Neural cell (in vitro differentiated cells): ENCODE measurements at regions not wholly inside any gene's neighbourhood (a gene's known extent, or its start where the extent isn't known, plus 50 kb on each side); places are given as distances from the start of the nearest gene placed in this dataset.

Source experiments
- H2AFZ ChIP-seq: fragments of 200-600, 300-800 bp; sonication (generic), shearing (Covaris generic); 2 replicates; pipeline ENCODE4 v1.6.0; 2014; ENCODE audit warnings: low read depth, mild to moderate bottlenecking, antibody characterized with exemption, low read length, moderate library complexity
- H3F3A ChIP-seq: fragments of 200-600 bp; shearing (Covaris generic); 2 replicates; pipeline ENCODE4 v1.6.1; 2016; ENCODE audit warnings: mild to moderate bottlenecking, moderate library complexity, mixed read lengths, antibody characterized with exemption, low read length; ENCODE audit not compliant: insufficient read depth, poor library complexity, severe bottlenecking
- H3K27ac ChIP-seq: fragments of 200-600, 300-800 bp; sonication (generic), shearing (Covaris generic); 2 replicates; pipeline ENCODE4 v1.5.1; 2014; ENCODE audit warnings: mild to moderate bottlenecking, low read length, moderate library complexity
- H3K27me3 ChIP-seq: fragments of 300-800, 200-600 bp; sonication (generic), shearing (Covaris generic); 2 replicates; pipeline ENCODE4 v1.6.0; 2014; ENCODE audit warnings: mild to moderate bottlenecking, low read depth, low read length, moderate library complexity; ENCODE audit not compliant: insufficient read depth
- H3K36me3 ChIP-seq: fragments of 300-800, 200-600 bp; sonication (generic), shearing (Covaris generic); 2 replicates; pipeline ENCODE4 v1.5.1; 2014; ENCODE audit warnings: mild to moderate bottlenecking, antibody characterized with exemption, low read length, moderate library complexity; ENCODE audit not compliant: insufficient read depth
- H3K4me2 ChIP-seq: fragments of 300-800, 200-600 bp; sonication (generic), shearing (Covaris generic); 2 replicates; pipeline ENCODE4 v1.6.0; 2014; ENCODE audit warnings: mild to moderate bottlenecking, low read length
- H3K4me3 ChIP-seq: fragments of 300-800, 200-600 bp; sonication (generic), shearing (Covaris generic); 2 replicates; pipeline ENCODE4 v1.5.1; 2014; ENCODE audit warnings: mild to moderate bottlenecking, low read length, moderate library complexity
- H3K79me2 ChIP-seq: fragments of 200-600 bp; shearing (Covaris generic); replicated peaks from 2 replicates; pipeline ENCODE4 v1.6.0; 2014; ENCODE audit warnings: mild to moderate bottlenecking, low read length, moderate library complexity; ENCODE audit not compliant: insufficient read depth
- H3K9ac ChIP-seq: fragments of 300-800, 200-600 bp; sonication (generic), shearing (Covaris generic); 2 replicates; pipeline ENCODE4 v1.6.1; 2016; ENCODE audit warnings: mild to moderate bottlenecking, low read length, mixed read lengths
- H3K9me2 ChIP-seq: fragments of 200-600 bp; shearing (Covaris generic); 2 replicates; pipeline ENCODE4 v1.6.1; 2016; ENCODE audit warnings: mild to moderate bottlenecking, low read length, mixed read lengths; ENCODE audit not compliant: insufficient read depth
- H3K9me3 ChIP-seq: fragments of 200-600, 300-800 bp; sonication (generic), shearing (Covaris generic); 2 replicates; pipeline ENCODE4 v1.6.1; 2016; ENCODE audit warnings: mild to moderate bottlenecking, mixed run types, low read length, moderate library complexity, mixed read lengths
- H4K20me1 ChIP-seq: fragments of 200-600 bp; shearing (Covaris generic); 2 replicates; pipeline ENCODE4 v1.6.1; 2016; ENCODE audit warnings: mild to moderate bottlenecking, mixed run types; ENCODE audit not compliant: insufficient read depth
- CTCF ChIP-seq: fragments of 450-650 bp; IDR thresholded peaks from 2 replicates; pipeline ENCODE4 v1.5.1; 2014; ENCODE audit warnings: antibody characterized with exemption, mild to moderate bottlenecking, moderate library complexity; ENCODE audit not compliant: poor library complexity, severe bottlenecking
- EP300 ChIP-seq: fragments of 450-650 bp; conservative IDR thresholded peaks from 2 replicates; pipeline ENCODE4 v1.6.1; 2014; ENCODE audit warnings: antibody characterized with exemption, mild to moderate bottlenecking, moderate library complexity; ENCODE audit not compliant: poor library complexity, severe bottlenecking
- EZH2 ChIP-seq: fragments of 200-600, 300-800 bp; shearing (Covaris generic), sonication (generic); IDR thresholded peaks from 2 replicates; pipeline ENCODE4 v1.6.1; 2014; ENCODE audit warnings: antibody characterized with exemption, low read length, borderline replicate concordance, mild to moderate bottlenecking; ENCODE audit not compliant: insufficient read depth, poor library complexity, severe bottlenecking
- MXI1 ChIP-seq: fragments of 450-650 bp; conservative IDR thresholded peaks from 2 replicates; pipeline ENCODE4 v1.6.1; 2014; ENCODE audit warnings: antibody characterized with exemption, mild to moderate bottlenecking; ENCODE audit not compliant: poor library complexity, severe bottlenecking
- POLR2AphosphoS5 ChIP-seq: IDR thresholded peaks from 2 replicates; pipeline ENCODE4 v1.6.1; 2012
- RAD21 ChIP-seq: fragments of 450-650 bp; conservative IDR thresholded peaks from 2 replicates; pipeline ENCODE4 v1.6.1; 2014; ENCODE audit warnings: antibody characterized with exemption, mild to moderate bottlenecking, moderate library complexity
- REST ChIP-seq: IDR thresholded peaks from 2 replicates; pipeline ENCODE4 v1.6.1; 2012; ENCODE audit warnings: borderline replicate concordance
- SMC3 ChIP-seq: fragments of 450-650 bp; conservative IDR thresholded peaks from 2 replicates; pipeline ENCODE4 v1.6.1; 2014; ENCODE audit warnings: antibody characterized with exemption, mild to moderate bottlenecking, moderate library complexity; ENCODE audit not compliant: poor library complexity
- TAF1 ChIP-seq: IDR thresholded peaks from 2 replicates; pipeline ENCODE4 v1.6.1; 2012; ENCODE audit warnings: low read depth

GRCh38 chr6:1004885-1005630, 306.8 kb upstream of the FOXQ1 start:
- Histone ChIP-seq H3K36me3 (no peaks in the 10 kb centered on the region), H3K27me3 (no peaks in the 10 kb centered on the region), H3K27ac (no peak overlapping the region), H3F3A (no peaks in the 10 kb centered on the region), H3K9me3 (no peaks in the 10 kb centered on the region), H3K4me2 (no peak overlapping the region), H2AFZ (no peak overlapping the region), H3K79me2 (no peaks in the 10 kb centered on the region), H3K9ac (no peak overlapping the region), H3K9me2 (no peaks in the 10 kb centered on the region), H3K4me3 (no peak overlapping the region), H4K20me1 (no peaks in the 10 kb centered on the region)
- TF ChIP-seq EP300 (no peak), REST (no peak), EZH2 (no peak), POLR2AphosphoS5 (no peak), TAF1 (no peak), SMC3 (no peak), MXI1 (no peak), RAD21 (no peak), CTCF (no peak)

GRCh38 chr6:1003394-1004160, 308.3 kb upstream of the FOXQ1 start:
- H3K4me2 ChIP-seq = no peak overlapping the region
- no peaks in the 10 kb centered on the region for H3K27me3 ChIP-seq
- no peak for TF ChIP-seq EP300
- TF ChIP-seq REST = no peak
- no peak for TF ChIP-seq RAD21
- no peak for TF ChIP-seq TAF1
- no peak for TF ChIP-seq CTCF
- no peak for TF ChIP-seq SMC3
- no peak for TF ChIP-seq EZH2
- TF ChIP-seq MXI1 = no peak
- TF ChIP-seq POLR2AphosphoS5 = no peak
- no peaks in the 10 kb centered on the region for H3F3A ChIP-seq
- no peak overlapping the region for H3K9ac ChIP-seq
- H4K20me1 ChIP-seq = no peaks in the 10 kb centered on the region
- no peak overlapping the region for H3K27ac ChIP-seq
- no peaks in the 10 kb centered on the region for H3K79me2 ChIP-seq
- no peaks in the 10 kb centered on the region for H3K36me3 ChIP-seq
- no peak overlapping the region for H3K4me3 ChIP-seq
- no peak overlapping the region for H2AFZ ChIP-seq
- H3K9me2 ChIP-seq = no peaks in the 10 kb centered on the region
- no peaks in the 10 kb centered on the region for H3K9me3 ChIP-seq
